Activated CD8-positive, alpha-beta memory T cell treated with anti-CD3 and anti-CD28 coated beads, Interleukin-2, amount 10 ng/mL, durations not matched to agents 7 days and 5 days (primary cell): ENCODE measurements at regions not wholly inside any gene's neighbourhood (a gene's known extent, or its start where the extent isn't known, plus 50 kb on each side); places are given as distances from the start of the nearest gene placed in this dataset.

ENCODE experiments used
- ATAC-seq: fragments of 150-1000 bp; cut with Tn5 transposase; one replicate; pipeline ENCODE4 v1.10.0; 2021; ENCODE audit warnings: moderate library complexity
- CTCF ChIA-PET: fragments of 350-600 bp; sonication (Branson Sonifier 250); formaldehyde crosslinking; loops from one replicate; lab custom pipeline; 2021; ENCODE audit warnings: antibody characterized with exemption; lab: Charles Lee
- DNase-seq: peaks from one replicate; pipeline ENCODE4 v3.0.0-alpha.2; 2020
- H3K27ac Mint-ChIP-seq: one replicate; pipeline ENCODE4 v1.8.0; 2021; ENCODE audit warnings: mild to moderate bottlenecking, mixed read lengths
- H3K27me3 Mint-ChIP-seq: one replicate; pipeline ENCODE4 v1.8.0; 2021; ENCODE audit warnings: mixed read lengths
- H3K36me3 Mint-ChIP-seq: one replicate; pipeline ENCODE4 v1.8.0; 2021; ENCODE audit warnings: mild to moderate bottlenecking, mixed read lengths
- H3K4me1 Mint-ChIP-seq: one replicate; pipeline ENCODE4 v1.8.0; 2021; ENCODE audit warnings: mixed read lengths
- H3K4me3 Mint-ChIP-seq: one replicate; pipeline ENCODE4 v1.8.0; 2021; ENCODE audit warnings: mild to moderate bottlenecking, moderate library complexity, mixed read lengths
- H3K9me3 Mint-ChIP-seq: one replicate; pipeline ENCODE4 v1.8.0; 2022; ENCODE audit warnings: low read depth, mixed read lengths

GRCh38 chr10:76764177-76764576 is 873.4 kb downstream of the KCNMA1 start:
- CTCF ChIA-PET, result no interaction called here
- Mint-ChIP-seq H3K4me3 (no peak overlapping the region), H3K36me3 (no peaks in the 10 kb centered on the region), H3K9me3 (peaks cover 9% of the 10 kb centered on the region), H3K27ac (no peak overlapping the region), H3K4me1 (no peaks in the 10 kb centered on the region), H3K27me3 (no peaks in the 10 kb centered on the region)
- ATAC-seq, result no peak
- no peak for DNase-seq

DNA sequence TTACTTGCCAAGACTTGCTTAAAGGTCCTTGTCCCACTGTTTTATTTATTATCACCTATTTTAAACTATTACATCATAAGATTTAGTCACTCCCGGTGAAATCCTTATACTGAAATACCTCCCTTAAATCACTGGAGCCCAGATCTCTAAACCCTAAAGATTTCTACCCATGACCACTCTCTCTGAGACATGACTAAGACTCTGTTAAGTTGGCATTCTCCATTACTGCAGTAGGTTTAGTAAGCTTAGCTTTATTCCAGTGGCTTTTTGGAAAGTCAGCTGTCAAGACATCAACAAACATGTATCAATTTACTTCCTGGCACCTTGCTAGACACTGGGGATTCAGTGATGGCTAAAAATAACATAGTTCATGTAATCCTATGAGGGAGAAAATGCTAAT is 874.2 kb downstream of the KCNMA1 start:
- no peak for ATAC-seq
- Mint-ChIP-seq H3K27ac (no peak overlapping the region), H3K4me3 (no peak overlapping the region), H3K27me3 (no peaks in the 10 kb centered on the region), H3K4me1 (no peaks in the 10 kb centered on the region), H3K9me3 (peaks cover 7% of the 10 kb centered on the region), H3K36me3 (no peaks in the 10 kb centered on the region)
- DNase-seq, result no peak
- CTCF ChIA-PET, result no interaction called here

DNA sequence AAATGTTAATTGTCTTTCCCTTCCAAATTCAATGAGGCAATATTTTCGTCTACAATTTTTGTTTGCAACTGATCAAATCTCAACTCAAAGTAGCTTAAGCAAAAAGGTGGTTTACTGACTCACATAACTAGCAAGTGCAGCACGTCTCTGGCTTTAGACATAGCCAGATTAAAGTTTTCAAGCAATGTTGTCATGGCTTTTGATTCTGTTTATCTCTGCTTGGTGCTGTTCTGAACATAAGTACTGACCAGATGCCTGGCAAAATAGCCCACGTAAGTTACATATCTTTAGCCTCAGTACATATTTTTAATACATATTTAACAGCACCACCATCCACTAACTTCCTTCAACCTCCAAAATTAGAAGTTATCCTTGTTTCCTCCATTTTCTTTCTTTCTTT is 877.9 kb downstream of the KCNMA1 start:
- Mint-ChIP-seq H3K36me3 (no peaks in the 10 kb centered on the region), H3K9me3 (peaks cover 4% of the 10 kb centered on the region)
- CTCF ChIA-PET, result no interaction called here

DNA sequence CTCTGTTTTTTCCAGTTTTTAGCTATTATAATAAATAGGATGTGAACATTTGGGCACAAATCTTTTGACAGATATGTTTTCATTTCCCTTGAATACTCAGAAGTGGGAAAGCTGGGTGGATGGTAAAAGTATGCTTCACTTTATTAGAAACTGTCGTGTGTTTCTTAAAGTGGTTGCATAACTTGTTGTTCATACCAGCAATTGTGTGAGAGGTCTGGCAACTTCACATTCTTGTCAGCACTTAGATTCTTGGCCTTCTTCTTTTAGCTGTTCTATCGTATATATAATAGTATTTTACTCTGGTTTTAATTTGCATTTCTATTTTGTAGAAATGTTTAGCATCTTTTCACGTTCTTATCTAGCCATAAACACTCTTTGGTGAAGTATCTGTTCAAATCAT is 894.4 kb downstream of the KCNMA1 start:
- Mint-ChIP-seq H3K36me3 (no peaks in the 10 kb centered on the region), H3K4me1 (no peaks in the 10 kb centered on the region), H3K27me3 (no peaks in the 10 kb centered on the region), H3K4me3 (no peak overlapping the region), H3K27ac (no peak overlapping the region), H3K9me3 (no peaks in the 10 kb centered on the region)
- no peak for DNase-seq
- CTCF ChIA-PET, result interaction anchor here (0.7 kb wide), 1 partner anchor 98 kb away, joined by 3 read pairs; no protein-coding TSS in a partner anchor
- ATAC-seq, result no peak

More for the DNA sequence above, 877.9 kb downstream of the KCNMA1 start:
- no peak overlapping the region for H3K27ac Mint-ChIP-seq
- H3K4me1 Mint-ChIP-seq, result no peaks in the 10 kb centered on the region
- no peak overlapping the region for H3K4me3 Mint-ChIP-seq
- H3K27me3 Mint-ChIP-seq, result no peaks in the 10 kb centered on the region
- DNase-seq, result no peak
- no peak for ATAC-seq

DNA sequence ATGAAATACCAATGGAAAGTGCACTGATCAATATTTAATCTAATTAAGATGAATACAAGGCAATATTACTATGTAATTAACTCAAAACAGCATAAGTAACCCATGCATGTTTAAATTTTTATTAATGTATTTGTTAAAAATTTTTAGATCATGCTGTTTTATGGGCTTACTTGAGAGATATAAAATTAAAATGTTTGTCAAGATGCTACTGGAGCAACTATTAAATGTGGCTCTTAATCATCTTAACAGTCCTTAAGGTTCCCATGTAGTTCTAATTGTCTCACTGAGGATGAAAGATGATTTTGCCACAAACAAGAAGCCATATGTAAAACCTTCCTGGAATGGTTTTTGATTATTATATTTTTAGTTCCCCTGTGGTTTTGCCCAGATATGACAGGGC is 897.1 kb downstream of the KCNMA1 start:
- no peaks in the 10 kb centered on the region for H3K9me3 Mint-ChIP-seq
- no peaks in the 10 kb centered on the region for H3K27me3 Mint-ChIP-seq
- CTCF ChIA-PET, result no interaction called here
- H3K27ac Mint-ChIP-seq, result no peak overlapping the region
- no peak overlapping the region for H3K4me3 Mint-ChIP-seq
- DNase-seq (no peak), ATAC-seq (no peak)
- no peaks in the 10 kb centered on the region for H3K4me1 Mint-ChIP-seq
- H3K36me3 Mint-ChIP-seq, result no peaks in the 10 kb centered on the region

DNA sequence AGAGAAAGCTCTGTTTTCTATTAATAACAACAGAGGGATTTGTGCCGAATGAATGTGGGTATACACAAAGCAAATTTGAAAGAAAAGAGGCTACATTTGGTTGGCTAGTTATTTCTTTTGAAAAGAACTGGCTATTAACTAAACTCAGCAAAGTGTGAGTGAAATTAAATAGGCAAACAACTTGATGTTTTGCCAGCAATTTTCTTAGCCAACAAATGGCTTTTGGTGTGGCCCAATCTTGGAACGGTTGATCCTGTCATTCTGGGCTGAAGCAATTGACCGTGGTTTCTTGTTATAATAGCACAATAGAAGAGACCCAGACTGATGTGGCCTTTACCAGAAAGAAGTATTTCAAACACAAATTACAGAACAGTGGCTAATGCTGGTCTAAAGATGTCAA is 898.6 kb downstream of the KCNMA1 start:
- H3K27me3 Mint-ChIP-seq, result no peaks in the 10 kb centered on the region
- H3K27ac Mint-ChIP-seq, result no peak overlapping the region
- H3K4me3 Mint-ChIP-seq, result no peak overlapping the region
- ATAC-seq (no peak), DNase-seq (no peak)
- CTCF ChIA-PET, result no interaction called here
- no peaks in the 10 kb centered on the region for H3K9me3 Mint-ChIP-seq
- no peaks in the 10 kb centered on the region for H3K4me1 Mint-ChIP-seq
- no peaks in the 10 kb centered on the region for H3K36me3 Mint-ChIP-seq

DNA sequence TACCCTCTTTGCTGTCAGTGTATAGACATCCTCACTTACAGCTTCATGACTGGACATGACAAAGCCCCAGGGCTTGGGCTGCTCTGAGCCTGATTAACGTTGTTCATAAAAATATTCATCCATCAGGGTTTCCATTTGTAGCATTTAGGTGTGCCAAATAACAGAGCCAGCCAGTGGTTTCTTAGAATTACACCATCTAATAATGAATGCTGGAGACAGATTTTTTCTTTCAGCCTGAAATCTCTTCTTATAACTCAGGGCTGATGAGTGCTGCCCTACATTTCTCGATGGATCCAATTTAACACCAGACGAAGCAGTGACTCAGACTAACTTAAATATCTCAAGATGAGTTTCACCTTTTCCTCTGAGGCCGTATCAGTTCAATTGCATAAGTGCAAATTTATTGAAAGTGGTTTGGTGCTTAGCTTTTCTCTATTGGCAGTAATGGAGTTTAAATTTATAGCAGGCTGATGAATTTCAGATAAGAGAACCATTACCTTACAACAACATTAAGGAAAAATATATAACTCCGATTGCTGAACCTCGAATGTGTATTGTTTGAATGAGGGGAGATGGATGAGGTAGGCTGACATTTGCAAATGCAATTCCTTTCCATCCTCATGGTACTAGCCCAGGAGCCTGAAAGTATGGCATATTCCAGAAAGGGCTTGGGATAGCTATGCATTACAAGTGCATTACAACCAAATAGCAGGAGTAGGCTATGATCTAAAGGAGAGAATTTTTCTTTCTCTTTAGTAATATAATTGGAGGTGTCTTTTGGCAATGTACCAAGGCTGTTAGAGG is 900.6 kb downstream of the KCNMA1 start:
- H3K9me3 Mint-ChIP-seq, result peaks cover 5% of the 10 kb centered on the region
- CTCF ChIA-PET, result no interaction called here
- no peak for DNase-seq
- H3K27me3 Mint-ChIP-seq, result no peaks in the 10 kb centered on the region
- no peak for ATAC-seq
- no peaks in the 10 kb centered on the region for H3K4me1 Mint-ChIP-seq
- no peak overlapping the region for H3K27ac Mint-ChIP-seq
- H3K4me3 Mint-ChIP-seq, result no peak overlapping the region
- H3K36me3 Mint-ChIP-seq, result no peaks in the 10 kb centered on the region

DNA sequence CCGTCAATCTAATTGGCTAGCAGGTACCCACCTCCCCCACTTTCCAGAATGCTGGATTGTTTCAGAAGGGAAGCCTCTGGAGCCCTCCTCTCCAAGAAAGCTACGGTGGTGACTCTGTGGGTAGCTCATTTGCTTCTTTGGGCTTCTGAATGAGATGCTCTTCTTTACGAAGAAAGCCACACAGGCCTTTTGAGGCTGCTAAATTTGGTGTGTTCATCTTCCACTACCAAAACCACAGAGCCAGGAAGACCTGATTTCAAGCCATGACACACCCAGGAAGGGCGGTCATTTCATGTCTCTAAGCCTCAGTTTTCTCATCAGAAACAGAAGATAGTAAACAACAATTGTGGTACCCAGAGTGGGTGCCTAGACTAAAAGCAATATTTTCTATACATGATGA is 901.2 kb downstream of the KCNMA1 start:
- no peak overlapping the region for H3K4me3 Mint-ChIP-seq
- no peak overlapping the region for H3K27ac Mint-ChIP-seq

DNA sequence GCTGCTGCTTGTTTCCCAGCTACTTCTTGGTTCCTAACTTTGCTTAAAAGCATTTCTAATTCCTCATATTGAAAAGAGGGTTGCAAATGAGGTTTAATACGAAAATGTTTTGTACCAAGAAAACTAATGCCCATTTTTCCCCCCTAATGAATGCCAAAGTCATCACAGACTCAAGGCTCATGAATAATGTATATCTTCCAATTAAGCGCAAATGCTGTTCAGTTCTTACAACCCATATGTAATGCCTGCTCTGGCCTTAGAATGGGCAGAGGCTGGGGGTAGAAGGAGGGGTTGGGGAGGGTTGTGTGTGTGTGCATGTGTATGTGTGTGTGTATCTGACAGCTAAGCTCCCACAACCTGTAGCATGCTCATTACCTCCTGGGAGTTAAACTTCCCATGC is 901.7 kb downstream of the KCNMA1 start:
- Mint-ChIP-seq H3K36me3 (no peaks in the 10 kb centered on the region), H3K9me3 (peaks cover 11% of the 10 kb centered on the region), H3K27me3 (no peaks in the 10 kb centered on the region), H3K4me1 (no peaks in the 10 kb centered on the region), H3K4me3 (no peak overlapping the region), H3K27ac (no peak overlapping the region)
- no peak for DNase-seq
- no peak for ATAC-seq
- CTCF ChIA-PET, result no interaction called here

More for the DNA sequence above, 901.2 kb downstream of the KCNMA1 start:
- Mint-ChIP-seq H3K9me3 (peaks cover 9% of the 10 kb centered on the region), H3K36me3 (no peaks in the 10 kb centered on the region), H3K27me3 (no peaks in the 10 kb centered on the region), H3K4me1 (no peaks in the 10 kb centered on the region)
- ATAC-seq (no peak), DNase-seq (no peak)
- CTCF ChIA-PET, result no interaction called here

GRCh38 chr10:76733441-76733936 is 904.1 kb downstream of the KCNMA1 start:
- no peaks in the 10 kb centered on the region for H3K36me3 Mint-ChIP-seq
- ATAC-seq (no peak), DNase-seq (no peak)
- no peak overlapping the region for H3K4me3 Mint-ChIP-seq
- no peaks in the 10 kb centered on the region for H3K4me1 Mint-ChIP-seq
- CTCF ChIA-PET, result no interaction called here
- no peak overlapping the region for H3K27ac Mint-ChIP-seq
- H3K9me3 Mint-ChIP-seq, result peaks cover 14% of the 10 kb centered on the region
- H3K27me3 Mint-ChIP-seq, result no peaks in the 10 kb centered on the region

DNA sequence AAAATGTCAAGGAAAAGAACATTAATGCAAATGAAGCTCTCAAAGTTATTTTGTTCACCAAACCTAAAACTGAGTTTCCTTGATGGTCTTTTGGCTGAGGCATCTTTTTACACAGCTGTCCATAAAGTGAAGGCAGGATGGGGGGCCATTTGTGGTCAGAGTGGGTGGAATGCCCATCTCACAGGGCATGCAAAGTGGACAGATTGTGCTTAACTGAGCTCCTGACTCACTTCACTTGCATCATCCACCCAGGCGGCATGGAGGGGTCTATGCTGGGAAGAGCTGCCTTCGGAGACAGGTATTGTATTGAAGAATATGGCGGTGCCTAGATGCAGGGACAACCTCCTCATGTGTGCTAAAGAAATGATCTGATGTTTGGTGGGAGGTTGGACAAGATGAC is 905.3 kb downstream of the KCNMA1 start:
- Mint-ChIP-seq H3K27ac (no peak overlapping the region), H3K36me3 (no peaks in the 10 kb centered on the region), H3K4me1 (no peaks in the 10 kb centered on the region), H3K4me3 (no peak overlapping the region), H3K27me3 (no peaks in the 10 kb centered on the region), H3K9me3 (peaks cover 14% of the 10 kb centered on the region)
- CTCF ChIA-PET, result no interaction called here
- ATAC-seq (no peak), DNase-seq (no peak)

GRCh38 chr10:76729841-76730487 is 907.6 kb downstream of the KCNMA1 start:
- Mint-ChIP-seq H3K27me3 (no peaks in the 10 kb centered on the region), H3K4me3 (no peak overlapping the region), H3K4me1 (no peaks in the 10 kb centered on the region), H3K27ac (no peak overlapping the region), H3K36me3 (no peaks in the 10 kb centered on the region), H3K9me3 (peaks cover 14% of the 10 kb centered on the region)
- CTCF ChIA-PET, result no interaction called here
- DNase-seq, result no peak
- ATAC-seq, result no peak

GRCh38 chr10:76729346-76729745 is 908.3 kb downstream of the KCNMA1 start:
- no peak overlapping the region for H3K27ac Mint-ChIP-seq
- H3K9me3 Mint-ChIP-seq, result peaks cover 14% of the 10 kb centered on the region
- no peak for ATAC-seq

DNA sequence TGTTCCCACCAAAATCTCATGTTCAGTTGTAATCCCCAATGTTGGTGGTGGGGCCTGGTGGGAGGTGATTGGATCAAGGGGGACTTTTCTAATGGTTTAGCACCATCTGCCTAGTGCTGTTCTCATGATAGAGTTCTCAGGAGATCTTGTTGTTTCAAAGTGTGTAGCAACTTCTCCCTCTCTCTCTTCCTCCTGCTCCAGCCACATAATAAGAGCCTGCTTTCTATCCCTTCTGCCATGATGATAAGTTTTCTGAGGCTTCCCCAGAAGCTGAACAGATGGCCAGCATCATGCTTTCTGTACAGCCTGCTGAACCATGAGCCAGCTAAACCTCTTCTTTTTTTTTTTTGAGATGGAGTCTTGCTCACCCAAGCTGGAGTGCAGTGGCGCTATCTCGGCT is 910.6 kb downstream of the KCNMA1 start:
- CTCF ChIA-PET, result no interaction called here

More at GRCh38 chr10:76729346-76729745, 908.3 kb downstream of the KCNMA1 start:
- Mint-ChIP-seq H3K4me3 (no peak overlapping the region), H3K27me3 (no peaks in the 10 kb centered on the region), H3K36me3 (no peaks in the 10 kb centered on the region), H3K4me1 (no peaks in the 10 kb centered on the region)
- DNase-seq, result no peak
- CTCF ChIA-PET, result no interaction called here

More for the DNA sequence above, 910.6 kb downstream of the KCNMA1 start:
- ATAC-seq (no peak), DNase-seq (no peak)
- no peak overlapping the region for H3K4me3 Mint-ChIP-seq
- no peaks in the 10 kb centered on the region for H3K4me1 Mint-ChIP-seq
- H3K27me3 Mint-ChIP-seq, result no peaks in the 10 kb centered on the region
- no peaks in the 10 kb centered on the region for H3K36me3 Mint-ChIP-seq
- H3K27ac Mint-ChIP-seq, result no peak overlapping the region
- H3K9me3 Mint-ChIP-seq, result peaks cover 9% of the 10 kb centered on the region
